HFFc6 (cell line): ENCODE measurements at regions not wholly inside any gene's neighbourhood (a gene's known extent, or its start where the extent isn't known, plus 50 kb on each side); places are given as distances from the start of the nearest gene placed in this dataset.

ENCODE experiments used
- DNase-seq: peaks from one replicate; pipeline ENCODE4 v3.0.0-alpha.2; 2018
- H3K27ac Mint-ChIP-seq: 2 replicates; pipeline ENCODE4 v1.8.0; 2020; ENCODE audit warnings: mild to moderate bottlenecking, mixed read lengths
- H3K27me3 Mint-ChIP-seq: 2 replicates; pipeline ENCODE4 v1.8.0; 2021; ENCODE audit warnings: mild to moderate bottlenecking, moderate library complexity, mixed read lengths; ENCODE audit not compliant: insufficient read depth
- H3K36me3 Mint-ChIP-seq: 2 replicates; pipeline ENCODE4 v1.8.0; 2021; ENCODE audit warnings: low read depth, mixed read lengths
- H3K4me1 Mint-ChIP-seq: 2 replicates; pipeline ENCODE4 v1.8.0; 2020; ENCODE audit warnings: low read depth, mixed read lengths
- H3K4me3 Mint-ChIP-seq: 2 replicates; pipeline ENCODE4 v1.8.0; 2020; ENCODE audit warnings: mild to moderate bottlenecking, moderate library complexity, mixed read lengths
- H3K9me3 Mint-ChIP-seq: 2 replicates; pipeline ENCODE4 v1.8.0; 2020; ENCODE audit warnings: mild to moderate bottlenecking, mixed read lengths
- TF ChIP-seq, protein P1 (sequence below): fragments of 200-600 bp; sonication (generic); IDR thresholded peaks from 2 replicates; pipeline ENCODE4 v1.5.0; 2021; ENCODE audit warnings: antibody characterized with exemption, mild to moderate bottlenecking

DNA sequence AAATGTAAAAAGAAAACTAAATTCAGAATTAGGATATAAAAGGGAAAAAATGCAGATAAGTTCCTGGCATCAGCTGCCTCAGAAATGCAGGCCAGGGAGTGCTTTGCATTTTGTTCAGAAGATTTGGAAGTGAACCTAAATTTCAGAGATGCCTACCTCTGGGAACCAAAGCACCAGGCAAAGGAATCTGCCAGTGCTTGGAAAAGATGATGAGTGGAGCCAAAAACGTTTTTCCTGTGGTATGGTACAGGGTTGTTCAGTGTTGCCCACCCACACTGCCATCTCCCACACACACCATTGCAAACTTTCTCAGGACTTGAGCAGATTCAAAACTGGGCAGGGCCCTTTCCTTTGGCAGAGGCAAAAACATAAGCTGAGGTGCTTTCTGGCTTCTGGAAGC lies 349.5 kb downstream of the TGFB2 start:
- TF ChIP-seq, protein P1, sequence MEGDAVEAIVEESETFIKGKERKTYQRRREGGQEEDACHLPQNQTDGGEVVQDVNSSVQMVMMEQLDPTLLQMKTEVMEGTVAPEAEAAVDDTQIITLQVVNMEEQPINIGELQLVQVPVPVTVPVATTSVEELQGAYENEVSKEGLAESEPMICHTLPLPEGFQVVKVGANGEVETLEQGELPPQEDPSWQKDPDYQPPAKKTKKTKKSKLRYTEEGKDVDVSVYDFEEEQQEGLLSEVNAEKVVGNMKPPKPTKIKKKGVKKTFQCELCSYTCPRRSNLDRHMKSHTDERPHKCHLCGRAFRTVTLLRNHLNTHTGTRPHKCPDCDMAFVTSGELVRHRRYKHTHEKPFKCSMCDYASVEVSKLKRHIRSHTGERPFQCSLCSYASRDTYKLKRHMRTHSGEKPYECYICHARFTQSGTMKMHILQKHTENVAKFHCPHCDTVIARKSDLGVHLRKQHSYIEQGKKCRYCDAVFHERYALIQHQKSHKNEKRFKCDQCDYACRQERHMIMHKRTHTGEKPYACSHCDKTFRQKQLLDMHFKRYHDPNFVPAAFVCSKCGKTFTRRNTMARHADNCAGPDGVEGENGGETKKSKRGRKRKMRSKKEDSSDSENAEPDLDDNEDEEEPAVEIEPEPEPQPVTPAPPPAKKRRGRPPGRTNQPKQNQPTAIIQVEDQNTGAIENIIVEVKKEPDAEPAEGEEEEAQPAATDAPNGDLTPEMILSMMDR, result no peak
- Mint-ChIP-seq H3K4me1 (no peaks in the 10 kb centered on the region), H3K36me3 (no peaks in the 10 kb centered on the region), H3K27me3 (peaks cover 2% of the 10 kb centered on the region; the same call in 1 of the 2 replicates), H3K27ac (no peak overlapping the region), H3K4me3 (no peak overlapping the region), H3K9me3 (peaks cover 4% of the 10 kb centered on the region; the same call in 1 of the 2 replicates)
- no peak for DNase-seq

DNA sequence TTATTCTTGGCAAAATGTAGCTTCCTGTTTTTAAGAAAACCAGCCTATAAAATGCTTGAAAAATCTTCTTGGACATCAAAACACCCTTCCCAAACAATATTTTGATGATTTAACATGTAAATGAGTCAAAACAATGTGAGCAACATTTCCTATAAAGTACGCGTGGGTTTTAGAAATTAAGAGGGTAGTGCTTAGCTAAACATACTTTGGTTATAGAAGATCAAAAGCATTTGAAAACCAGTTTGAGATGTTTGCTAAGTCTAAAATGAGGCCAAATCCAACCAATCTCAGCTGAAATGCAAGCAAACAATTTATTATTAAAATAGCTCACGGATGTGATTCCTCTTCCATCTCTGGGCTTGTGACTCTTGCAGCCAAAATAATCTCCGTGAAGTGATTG lies 350.4 kb downstream of the TGFB2 start:
- Mint-ChIP-seq H3K36me3 (no peaks in the 10 kb centered on the region), H3K9me3 (no peaks in the 10 kb centered on the region), H3K4me3 (no peak overlapping the region), H3K27me3 (peaks cover 2% of the 10 kb centered on the region; the same call in 1 of the 2 replicates), H3K27ac (no peak overlapping the region), H3K4me1 (no peaks in the 10 kb centered on the region)
- TF ChIP-seq, protein P1, result no peak
- DNase-seq, result no peak

DNA sequence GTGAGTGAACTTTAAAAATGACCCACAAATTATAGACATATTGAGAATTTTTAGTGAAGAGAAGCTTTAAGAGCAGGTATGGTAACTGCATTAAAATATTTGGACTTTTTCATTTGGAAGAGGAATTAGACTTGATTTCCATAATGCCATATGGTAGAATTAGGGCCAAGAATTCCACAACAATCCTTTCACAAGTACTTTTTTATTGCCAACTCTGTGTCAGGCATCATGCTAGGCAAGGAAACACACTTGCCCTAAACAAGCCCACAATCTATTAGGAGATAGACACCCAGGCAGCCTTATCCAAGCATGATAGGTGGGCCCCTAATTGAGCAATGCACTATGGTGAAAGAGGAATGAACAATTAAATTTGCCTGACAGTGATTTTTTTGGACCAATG lies 353.0 kb downstream of the TGFB2 start:
- DNase-seq, result no peak
- H3K9me3 Mint-ChIP-seq, result no peaks in the 10 kb centered on the region
- H3K36me3 Mint-ChIP-seq, result no peaks in the 10 kb centered on the region; the same call in 1 of the 2 replicates
- no peak overlapping the region for H3K27ac Mint-ChIP-seq
- no peak overlapping the region for H3K4me3 Mint-ChIP-seq
- H3K27me3 Mint-ChIP-seq, result peaks cover 7% of the 10 kb centered on the region
- no peaks in the 10 kb centered on the region for H3K4me1 Mint-ChIP-seq
- TF ChIP-seq, protein P1, result no peak

DNA sequence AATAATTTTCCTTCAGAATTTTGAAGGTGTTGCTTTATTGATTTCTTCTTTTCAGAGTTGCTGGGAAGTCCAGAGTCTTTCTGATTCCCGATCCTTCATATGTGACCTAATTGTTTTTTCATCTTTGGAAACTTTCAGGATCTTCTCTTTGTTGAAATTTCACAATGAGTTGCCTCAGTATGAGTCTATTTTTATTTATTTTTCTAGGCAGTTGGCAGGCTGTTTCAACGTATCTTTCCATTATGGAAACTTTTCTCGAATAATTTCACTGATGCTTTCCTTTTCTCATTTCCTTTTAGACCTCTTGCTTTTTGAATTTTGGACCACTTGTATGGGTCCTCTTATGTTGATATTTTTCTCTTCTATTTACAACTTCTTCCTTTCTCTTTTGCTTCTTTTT lies 354.3 kb downstream of the TGFB2 start:
- H3K27ac Mint-ChIP-seq, result no peak overlapping the region
- no peak overlapping the region for H3K4me3 Mint-ChIP-seq
- no peaks in the 10 kb centered on the region; the same call in 1 of the 2 replicates for H3K36me3 Mint-ChIP-seq
- peaks cover under 1% of the 10 kb centered on the region for H3K4me1 Mint-ChIP-seq
- DNase-seq, result no peak
- H3K27me3 Mint-ChIP-seq, result peaks cover 7% of the 10 kb centered on the region
- TF ChIP-seq, protein P1, result no peak
- H3K9me3 Mint-ChIP-seq, result no peaks in the 10 kb centered on the region

DNA sequence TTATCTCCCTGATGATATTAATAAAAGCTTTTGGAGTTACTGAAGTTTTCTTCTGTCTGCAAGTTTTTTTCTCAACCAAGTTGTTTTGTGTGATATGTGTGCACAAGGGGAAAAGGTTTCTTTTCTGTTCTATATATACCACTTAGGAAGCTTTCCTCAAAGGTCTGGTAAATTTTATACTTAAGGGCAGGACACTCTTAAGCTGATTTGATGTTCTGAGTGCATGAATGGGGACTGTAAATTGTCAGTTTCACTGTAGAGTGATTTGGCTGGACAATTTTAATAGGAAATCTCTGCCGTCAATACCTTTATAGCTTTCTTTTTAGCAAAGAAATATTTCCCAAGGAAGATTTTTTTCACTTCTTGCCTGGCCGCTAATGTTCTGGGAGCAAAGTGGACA lies 354.7 kb downstream of the TGFB2 start:
- Mint-ChIP-seq H3K4me3 (no peak overlapping the region), H3K27me3 (peaks cover 5% of the 10 kb centered on the region), H3K4me1 (peaks cover 5% of the 10 kb centered on the region), H3K36me3 (no peaks in the 10 kb centered on the region; the same call in 1 of the 2 replicates), H3K9me3 (no peaks in the 10 kb centered on the region), H3K27ac (no peak overlapping the region)
- DNase-seq, result no peak
- TF ChIP-seq, protein P1, result no peak

DNA sequence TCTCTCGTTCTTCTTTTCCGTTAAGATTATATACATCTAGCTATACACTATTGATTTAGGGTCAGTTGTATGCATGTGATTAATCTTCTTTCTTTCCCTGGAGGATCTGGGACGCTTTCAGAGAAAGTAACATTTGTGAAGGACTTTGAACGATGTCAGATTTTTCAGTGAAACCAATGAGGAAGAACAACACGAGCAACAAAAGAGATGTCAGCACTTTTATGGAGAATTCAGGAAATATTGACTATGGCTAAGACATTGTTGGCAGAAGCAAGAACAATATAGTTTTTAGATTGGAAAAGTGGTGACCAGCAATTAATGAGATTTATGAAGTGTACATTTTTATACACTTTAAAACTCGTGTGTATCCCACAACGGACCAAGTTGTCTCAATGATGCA lies 355.5 kb downstream of the TGFB2 start:
- no peak overlapping the region for H3K4me3 Mint-ChIP-seq
- H3K27me3 Mint-ChIP-seq, result peaks cover 5% of the 10 kb centered on the region
- H3K36me3 Mint-ChIP-seq, result no peaks in the 10 kb centered on the region; the same call in 1 of the 2 replicates
- H3K27ac Mint-ChIP-seq, result no peak overlapping the region
- TF ChIP-seq, protein P1, result no peak
- no peaks in the 10 kb centered on the region for H3K9me3 Mint-ChIP-seq
- no peak for DNase-seq
- H3K4me1 Mint-ChIP-seq, result peaks cover 13% of the 10 kb centered on the region
